Type B pancreatic cell (in vitro differentiated cells): ENCODE measurements at regions not wholly inside any gene's neighbourhood (a gene's known extent, or its start where the extent isn't known, plus 50 kb on each side); places are given as distances from the start of the nearest gene placed in this dataset.

ENCODE experiments used
- DNase-seq: peaks from one replicate; pipeline ENCODE4 v3.0.0; 2021; ENCODE audit warnings: mixed read lengths; ENCODE audit not compliant: unreplicated experiment; ENCODE audit errors: extremely low spot score
- H3K27ac Mint-ChIP-seq: 2 replicates; pipeline ENCODE4 v1.8.0; 2021; ENCODE audit warnings: mild to moderate bottlenecking, mixed read lengths
- H3K27me3 Mint-ChIP-seq: 2 replicates; pipeline ENCODE4 v1.8.0; 2021; ENCODE audit warnings: mixed read lengths
- H3K36me3 Mint-ChIP-seq: 2 replicates; pipeline ENCODE4 v1.8.0; 2021; ENCODE audit warnings: mixed read lengths
- H3K4me1 Mint-ChIP-seq: one replicate; pipeline ENCODE4 v1.8.0; 2021; ENCODE audit warnings: mixed read lengths; ENCODE audit not compliant: unreplicated experiment
- H3K4me3 Mint-ChIP-seq: 2 replicates; pipeline ENCODE4 v1.8.0; 2021; ENCODE audit warnings: mild to moderate bottlenecking, mixed read lengths
- H3K9me3 Mint-ChIP-seq: 2 replicates; pipeline ENCODE4 v1.8.0; 2021; ENCODE audit warnings: mixed read lengths
- TF ChIP-seq, protein P1 (sequence below): fragments of 200-600 bp; sonication (generic); conservative IDR thresholded peaks from 2 replicates; pipeline ENCODE4 v1.5.0; 2021; ENCODE audit warnings: antibody characterized with exemption, mild to moderate bottlenecking

DNA sequence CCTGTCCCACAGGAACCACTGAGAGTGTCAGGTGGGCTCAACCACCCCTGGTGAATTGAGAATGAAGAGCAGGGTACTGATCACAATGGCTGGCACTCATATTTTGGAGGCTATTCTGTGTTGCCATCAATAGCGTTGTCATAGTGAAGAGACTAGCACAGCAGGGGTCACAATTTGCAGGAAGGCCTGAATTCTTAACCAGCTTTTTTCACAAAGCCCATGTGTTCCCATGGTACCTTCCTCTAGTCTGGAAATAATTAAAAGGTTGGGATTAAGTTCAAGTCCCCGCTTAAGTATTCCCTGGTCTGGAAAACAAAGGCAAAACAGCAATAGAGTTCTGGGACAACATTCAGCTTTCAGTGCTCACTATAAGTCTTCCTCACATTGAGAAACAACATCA is 1051.7 kb downstream of the C4orf33 start:
- H3K9me3 Mint-ChIP-seq, result no peaks in the 10 kb centered on the region
- H3K27ac Mint-ChIP-seq, result peak overlapping the region; percentile 56
- H3K4me1 Mint-ChIP-seq, result peaks cover 4% of the 10 kb centered on the region
- H3K4me3 Mint-ChIP-seq, result no peak overlapping the region
- H3K36me3 Mint-ChIP-seq, result no peaks in the 10 kb centered on the region
- no peak for DNase-seq
- TF ChIP-seq, protein P1, sequence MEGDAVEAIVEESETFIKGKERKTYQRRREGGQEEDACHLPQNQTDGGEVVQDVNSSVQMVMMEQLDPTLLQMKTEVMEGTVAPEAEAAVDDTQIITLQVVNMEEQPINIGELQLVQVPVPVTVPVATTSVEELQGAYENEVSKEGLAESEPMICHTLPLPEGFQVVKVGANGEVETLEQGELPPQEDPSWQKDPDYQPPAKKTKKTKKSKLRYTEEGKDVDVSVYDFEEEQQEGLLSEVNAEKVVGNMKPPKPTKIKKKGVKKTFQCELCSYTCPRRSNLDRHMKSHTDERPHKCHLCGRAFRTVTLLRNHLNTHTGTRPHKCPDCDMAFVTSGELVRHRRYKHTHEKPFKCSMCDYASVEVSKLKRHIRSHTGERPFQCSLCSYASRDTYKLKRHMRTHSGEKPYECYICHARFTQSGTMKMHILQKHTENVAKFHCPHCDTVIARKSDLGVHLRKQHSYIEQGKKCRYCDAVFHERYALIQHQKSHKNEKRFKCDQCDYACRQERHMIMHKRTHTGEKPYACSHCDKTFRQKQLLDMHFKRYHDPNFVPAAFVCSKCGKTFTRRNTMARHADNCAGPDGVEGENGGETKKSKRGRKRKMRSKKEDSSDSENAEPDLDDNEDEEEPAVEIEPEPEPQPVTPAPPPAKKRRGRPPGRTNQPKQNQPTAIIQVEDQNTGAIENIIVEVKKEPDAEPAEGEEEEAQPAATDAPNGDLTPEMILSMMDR, result no peak
- H3K27me3 Mint-ChIP-seq, result no peaks in the 10 kb centered on the region

DNA sequence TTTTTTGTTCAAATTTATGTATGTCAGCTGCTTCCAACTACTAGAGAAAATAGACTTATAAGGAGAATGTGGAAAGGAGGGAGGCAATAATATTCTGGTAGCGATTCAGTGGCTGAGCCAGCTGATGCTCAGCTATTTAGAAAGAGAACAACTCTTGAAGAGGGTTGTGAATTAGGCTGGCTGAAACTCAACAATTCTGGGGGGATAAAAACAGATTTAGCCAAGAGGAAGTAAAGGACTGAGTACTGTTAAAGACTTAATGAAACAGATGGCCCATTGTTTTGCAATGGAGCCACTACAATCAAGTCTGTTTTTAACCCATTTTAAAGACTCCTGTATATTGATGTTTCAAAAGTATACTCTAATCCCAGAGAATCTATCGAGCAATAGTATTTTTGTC is 1058.9 kb downstream of the C4orf33 start:
- no peaks in the 10 kb centered on the region for H3K27me3 Mint-ChIP-seq
- H3K4me1 Mint-ChIP-seq, result no peaks in the 10 kb centered on the region
- no peak for DNase-seq
- no peak overlapping the region for H3K27ac Mint-ChIP-seq
- H3K9me3 Mint-ChIP-seq, result peaks cover 7% of the 10 kb centered on the region
- no peak overlapping the region for H3K4me3 Mint-ChIP-seq
- TF ChIP-seq, protein P1, result no peak
- H3K36me3 Mint-ChIP-seq, result no peaks in the 10 kb centered on the region

DNA sequence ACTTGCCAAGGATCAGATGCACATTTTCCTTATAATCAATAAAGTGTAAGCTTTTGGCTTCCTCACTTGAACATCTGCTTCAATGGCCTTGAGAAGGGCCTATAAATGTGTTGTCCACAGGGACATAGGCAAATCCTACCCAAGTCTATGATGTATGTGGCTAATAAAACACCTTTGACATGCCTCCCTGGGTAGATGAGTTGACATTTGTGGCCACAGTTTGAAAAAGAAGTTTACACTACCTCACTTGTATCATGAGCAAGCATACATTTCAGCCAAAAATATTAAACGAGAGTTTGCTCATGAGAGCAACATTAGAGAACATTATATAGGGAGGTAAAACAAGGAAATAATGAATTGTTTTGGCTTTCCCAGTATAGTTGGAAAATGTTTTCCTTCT is 1067.7 kb downstream of the C4orf33 start:
- Mint-ChIP-seq H3K9me3 (peaks cover 4% of the 10 kb centered on the region), H3K4me1 (no peaks in the 10 kb centered on the region), H3K27me3 (no peaks in the 10 kb centered on the region), H3K4me3 (no peak overlapping the region), H3K36me3 (no peaks in the 10 kb centered on the region), H3K27ac (no peak overlapping the region)
- DNase-seq, result no peak
- TF ChIP-seq, protein P1, result no peak

DNA sequence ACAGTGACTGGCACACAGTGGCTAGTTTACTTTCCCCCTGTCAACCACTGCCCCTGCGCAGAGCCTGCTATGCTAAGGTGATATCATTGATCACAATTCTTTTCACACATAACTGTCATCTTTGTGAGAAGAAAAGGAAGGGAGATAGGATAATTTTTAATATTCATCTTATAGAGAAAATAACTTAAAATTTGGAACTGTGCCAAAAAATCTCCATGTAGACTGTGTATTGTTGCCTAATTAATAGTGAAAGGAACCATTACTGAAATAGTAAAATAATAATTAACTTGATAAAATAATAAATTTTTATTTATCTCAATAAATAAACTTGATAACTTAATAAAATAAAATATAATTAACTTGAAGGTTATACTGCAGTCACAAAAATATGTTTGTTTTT is 1069.4 kb downstream of the C4orf33 start:
- H3K36me3 Mint-ChIP-seq, result no peaks in the 10 kb centered on the region
- no peak overlapping the region for H3K4me3 Mint-ChIP-seq
- no peaks in the 10 kb centered on the region for H3K27me3 Mint-ChIP-seq
- TF ChIP-seq, protein P1, result no peak
- H3K27ac Mint-ChIP-seq, result no peak overlapping the region
- H3K9me3 Mint-ChIP-seq, result no peaks in the 10 kb centered on the region
- no peak for DNase-seq
- H3K4me1 Mint-ChIP-seq, result no peaks in the 10 kb centered on the region

DNA sequence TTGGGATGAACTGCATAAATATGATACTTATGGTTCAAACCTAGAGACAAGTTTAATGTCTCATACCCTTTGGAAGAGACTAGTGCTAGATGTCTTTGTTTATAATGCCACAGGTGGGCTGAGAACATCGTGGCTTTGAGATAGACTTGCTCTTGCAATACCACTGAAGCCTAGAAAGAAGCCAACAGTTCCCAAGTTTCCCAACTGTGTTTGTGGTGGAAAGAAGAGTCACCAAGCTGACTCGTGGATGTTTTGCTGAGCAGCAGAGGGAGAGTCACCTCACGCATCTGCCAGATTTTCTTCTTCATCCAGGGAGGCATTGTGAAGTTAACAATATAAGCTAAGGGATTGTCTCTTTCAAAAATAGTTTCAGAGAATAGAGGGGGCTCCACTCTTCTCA is 1076.2 kb downstream of the C4orf33 start:
- DNase-seq, result no peak
- TF ChIP-seq, protein P1, result no peak
- Mint-ChIP-seq H3K27me3 (no peaks in the 10 kb centered on the region), H3K4me3 (no peak overlapping the region), H3K27ac (no peak overlapping the region), H3K36me3 (no peaks in the 10 kb centered on the region), H3K4me1 (no peaks in the 10 kb centered on the region), H3K9me3 (no peaks in the 10 kb centered on the region)

DNA sequence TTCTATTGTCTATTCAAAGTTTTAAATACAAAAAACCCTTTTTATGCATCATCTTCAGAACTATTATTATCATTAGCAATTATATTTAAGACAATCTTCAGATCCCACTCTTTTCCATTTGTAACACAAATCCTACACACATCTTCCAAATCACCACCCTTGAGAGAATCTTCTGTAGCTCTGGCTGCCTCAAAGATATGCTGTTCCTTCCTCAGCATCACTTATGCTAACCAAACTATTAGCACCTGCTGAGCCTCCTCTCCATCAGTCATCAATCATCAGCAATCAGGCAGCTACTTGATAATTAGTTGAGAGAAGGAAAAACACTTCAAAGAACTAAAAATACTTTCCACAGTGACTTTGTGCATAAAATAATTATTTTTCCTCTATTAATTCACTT is 1082.2 kb downstream of the C4orf33 start:
- Mint-ChIP-seq H3K36me3 (no peaks in the 10 kb centered on the region), H3K4me1 (no peaks in the 10 kb centered on the region), H3K27me3 (no peaks in the 10 kb centered on the region), H3K4me3 (no peak overlapping the region), H3K27ac (no peak overlapping the region), H3K9me3 (no peaks in the 10 kb centered on the region)
- TF ChIP-seq, protein P1, result no peak
- no peak for DNase-seq
